ENCODE measurements at regions not wholly inside any gene's neighbourhood (a gene's known extent, or its start where the extent isn't known, plus 50 kb on each side); places are given as distances from the start of the nearest gene placed in this dataset.
A peak's percentile ranks its signal among the peaks of the same experiment; 100 is the strongest.

- H2AFZ ChIP-seq (ENCODE audit: low read depth, low read length), result no peak overlapping the region
- no peak overlapping the region for H3K4me2 ChIP-seq (ENCODE audit: insufficient read depth, low read length)
- H4K20me1 ChIP-seq (replicated peaks; ENCODE audit: control insufficient read depth, insufficient read depth, low read length), result no peaks in the 10 kb centered on the region
- FAIRE-seq (no peak), ATAC-seq (no peak), DNase-seq (ENCODE audit: extremely low read depth in 1 of 4, low spot score in 3 of 4) (no peak)
- H3K27me3 ChIP-seq (ENCODE audit: control insufficient read depth in 2 of 2, insufficient read depth in 2 of 2, low read length in 2 of 2), result no peaks in the 10 kb centered on the region
- TF ChIP-seq CEBPG (CRISPR knock-in tag; IDR thresholded peaks at IDR 0.05) (no peak), CEBPG (tag; conservative IDR thresholded peaks at IDR 0.05 in 1 of 2, IDR thresholded peaks at IDR 0.05 in 1 of 2) (peak in 1 of 2 experiments; percentile 16; a peak in 1 of 4 replicates), ZKSCAN3 (CRISPR knock-in tag; IDR thresholded peaks at IDR 0.05) (no peak)
- BruUV-seq (replicated peaks), result no TSS peak
- no peaks in the 10 kb centered on the region for H3K79me2 ChIP-seq (ENCODE audit: control insufficient read depth, insufficient read depth, low read length)
- no peak overlapping the region for H3K9ac ChIP-seq (ENCODE audit: insufficient read depth in 1 of 2, low read depth in 2 of 2, low read length in 2 of 2)
- H3K9me3 ChIP-seq (replicated peaks; ENCODE audit: control insufficient read depth, insufficient read depth, low read depth, low read length), result no peaks in the 10 kb centered on the region
- no peaks in the 10 kb centered on the region for H3K9me1 ChIP-seq (ENCODE audit: control insufficient read depth, insufficient read depth, low read length)
- H3K36me3 ChIP-seq (ENCODE audit: control insufficient read depth, insufficient read depth, low read length), result no peaks in the 10 kb centered on the region
- no peaks in the 10 kb centered on the region for H3K4me1 ChIP-seq (replicated peaks in 1 of 2; ENCODE audit: control insufficient read depth in 2 of 2, insufficient read depth in 2 of 2, low read length in 2 of 2)
- H3K27ac ChIP-seq (ENCODE audit: extremely low read depth, low read depth, low read length), result no peak overlapping the region
- ChIA-PET CTCF (ENCODE audit: low intra/inter-chr PET ratio) (no interaction called here), POLR2A (interaction anchor here (0.5 kb wide), 1 partner anchor 12 kb away, joined by 3 read pairs; no protein-coding TSS in a partner anchor)
- intact Hi-C loops (cut with micrococcal nuclease) (no loop called here), in situ Hi-C loops (cut with MboI) (no loop called here)
- H3K4me3 ChIP-seq, result no peak overlapping the region
- WGBS (ENCODE audit: insufficient coverage, low coverage, missing lambda C conversion rate), result 0% methylated on average over 1 of the region's 1 CpG
Measured at GRCh38 chr2:220025207-220025606, 397.8 kb downstream of the SLC4A3 start.

GRCh38 chr2:220029013-220029412, 401.6 kb downstream of the SLC4A3 start:
- intact Hi-C loops (cut with micrococcal nuclease), result no loop called here
- Histone ChIP-seq H3K36me3 (ENCODE audit: control insufficient read depth, insufficient read depth, low read length) (no peaks in the 10 kb centered on the region), H3K4me2 (ENCODE audit: insufficient read depth, low read length) (no peak overlapping the region), H3K9me1 (ENCODE audit: control insufficient read depth, insufficient read depth, low read length) (no peaks in the 10 kb centered on the region), H2AFZ (ENCODE audit: low read depth, low read length) (no peak overlapping the region), H4K20me1 (replicated peaks; ENCODE audit: control insufficient read depth, insufficient read depth, low read length) (no peaks in the 10 kb centered on the region), H3K4me1 (replicated peaks in 1 of 2; ENCODE audit: control insufficient read depth in 2 of 2, insufficient read depth in 2 of 2, low read length in 2 of 2) (no peaks in the 10 kb centered on the region), H3K79me2 (ENCODE audit: control insufficient read depth, insufficient read depth, low read length) (no peaks in the 10 kb centered on the region), H3K27ac (ENCODE audit: extremely low read depth, low read depth, low read length) (no peak overlapping the region), H3K27me3 (ENCODE audit: control insufficient read depth in 2 of 2, insufficient read depth in 2 of 2, low read length in 2 of 2) (no peaks in the 10 kb centered on the region), H3K9ac (ENCODE audit: insufficient read depth in 1 of 2, low read depth in 2 of 2, low read length in 2 of 2) (no peak overlapping the region), H3K9me3 (replicated peaks; ENCODE audit: control insufficient read depth, insufficient read depth, low read depth, low read length) (no peaks in the 10 kb centered on the region), H3K4me3 (no peak overlapping the region)
- no peak for DNase-seq (ENCODE audit: extremely low read depth in 1 of 4, low spot score in 3 of 4)
- FAIRE-seq, result no peak
- ATAC-seq, result no peak
- POLR2A ChIA-PET, result interaction anchor here (0.7 kb wide), 1 partner anchor 527 kb away, joined by 3 read pairs; no protein-coding TSS in a partner anchor
- CTCF ChIA-PET (ENCODE audit: low intra/inter-chr PET ratio), result no interaction called here
- WGBS (ENCODE audit: insufficient coverage, low coverage, missing lambda C conversion rate), result 0% methylated on average over 1 of the region's 1 CpG
- BruUV-seq (replicated peaks), result no TSS peak
- in situ Hi-C loops (cut with MboI), result no loop called here
- TF ChIP-seq ZNF133 (CRISPR knock-in tag; IDR thresholded peaks at IDR 0.05) (no peak), NR2F6 (CRISPR knock-in tag; IDR thresholded peaks at IDR 0.05) (no peak), TCF15 (CRISPR knock-in tag; IDR thresholded peaks at IDR 0.05) (no peak), MAFK (IDR thresholded peaks at IDR 0.05; ENCODE audit: low read length) (no peak), VEZF1 (CRISPR knock-in tag; IDR thresholded peaks at IDR 0.05) (no peak)

Measured in K562 (cell line).